ENCODE measurements at regions not wholly inside any gene's neighbourhood (a gene's known extent, or its start where the extent isn't known, plus 50 kb on each side); places are given as distances from the start of the nearest gene placed in this dataset.
A peak's percentile ranks its signal among the peaks of the same experiment; 100 is the strongest.

DNA sequence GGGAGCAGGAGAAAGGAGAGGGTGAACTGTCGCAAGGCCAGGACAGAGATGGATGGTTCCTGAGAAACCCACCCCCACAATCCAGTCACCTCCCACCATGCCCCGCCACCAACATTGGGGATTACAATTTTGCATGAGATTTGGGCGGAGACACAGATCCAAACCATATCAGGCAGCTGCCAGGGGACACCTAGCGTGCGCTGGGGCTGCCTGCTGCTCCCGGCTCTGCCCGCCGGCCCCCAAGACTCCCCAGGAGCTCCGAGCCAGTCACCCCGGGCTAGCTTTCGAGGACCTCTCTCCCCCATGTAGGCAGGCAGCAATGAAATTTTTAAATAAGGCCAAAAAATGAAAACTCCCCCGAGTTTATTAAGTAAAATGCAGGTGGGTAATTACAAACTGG, 111.7 kb downstream of the UNCX start:
- DNase-seq (ENCODE audit: low read depth, low spot score): no peak
- Mint-ChIP-seq H3K36me3 (ENCODE audit: low read depth) (no peaks in the 10 kb centered on the region), H3K27ac (ENCODE audit: unreplicated experiment) (no peak overlapping the region), H3K9me3 (no peaks in the 10 kb centered on the region), H3K27me3 (ENCODE audit: low read depth) (peaks cover 13% of the 10 kb centered on the region), H3K4me1 (no peaks in the 10 kb centered on the region), H3K4me3 (no peak overlapping the region)
- TF ChIP-seq, protein P1, sequence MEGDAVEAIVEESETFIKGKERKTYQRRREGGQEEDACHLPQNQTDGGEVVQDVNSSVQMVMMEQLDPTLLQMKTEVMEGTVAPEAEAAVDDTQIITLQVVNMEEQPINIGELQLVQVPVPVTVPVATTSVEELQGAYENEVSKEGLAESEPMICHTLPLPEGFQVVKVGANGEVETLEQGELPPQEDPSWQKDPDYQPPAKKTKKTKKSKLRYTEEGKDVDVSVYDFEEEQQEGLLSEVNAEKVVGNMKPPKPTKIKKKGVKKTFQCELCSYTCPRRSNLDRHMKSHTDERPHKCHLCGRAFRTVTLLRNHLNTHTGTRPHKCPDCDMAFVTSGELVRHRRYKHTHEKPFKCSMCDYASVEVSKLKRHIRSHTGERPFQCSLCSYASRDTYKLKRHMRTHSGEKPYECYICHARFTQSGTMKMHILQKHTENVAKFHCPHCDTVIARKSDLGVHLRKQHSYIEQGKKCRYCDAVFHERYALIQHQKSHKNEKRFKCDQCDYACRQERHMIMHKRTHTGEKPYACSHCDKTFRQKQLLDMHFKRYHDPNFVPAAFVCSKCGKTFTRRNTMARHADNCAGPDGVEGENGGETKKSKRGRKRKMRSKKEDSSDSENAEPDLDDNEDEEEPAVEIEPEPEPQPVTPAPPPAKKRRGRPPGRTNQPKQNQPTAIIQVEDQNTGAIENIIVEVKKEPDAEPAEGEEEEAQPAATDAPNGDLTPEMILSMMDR (conservative IDR thresholded peaks at IDR 0.05): no peak

DNA sequence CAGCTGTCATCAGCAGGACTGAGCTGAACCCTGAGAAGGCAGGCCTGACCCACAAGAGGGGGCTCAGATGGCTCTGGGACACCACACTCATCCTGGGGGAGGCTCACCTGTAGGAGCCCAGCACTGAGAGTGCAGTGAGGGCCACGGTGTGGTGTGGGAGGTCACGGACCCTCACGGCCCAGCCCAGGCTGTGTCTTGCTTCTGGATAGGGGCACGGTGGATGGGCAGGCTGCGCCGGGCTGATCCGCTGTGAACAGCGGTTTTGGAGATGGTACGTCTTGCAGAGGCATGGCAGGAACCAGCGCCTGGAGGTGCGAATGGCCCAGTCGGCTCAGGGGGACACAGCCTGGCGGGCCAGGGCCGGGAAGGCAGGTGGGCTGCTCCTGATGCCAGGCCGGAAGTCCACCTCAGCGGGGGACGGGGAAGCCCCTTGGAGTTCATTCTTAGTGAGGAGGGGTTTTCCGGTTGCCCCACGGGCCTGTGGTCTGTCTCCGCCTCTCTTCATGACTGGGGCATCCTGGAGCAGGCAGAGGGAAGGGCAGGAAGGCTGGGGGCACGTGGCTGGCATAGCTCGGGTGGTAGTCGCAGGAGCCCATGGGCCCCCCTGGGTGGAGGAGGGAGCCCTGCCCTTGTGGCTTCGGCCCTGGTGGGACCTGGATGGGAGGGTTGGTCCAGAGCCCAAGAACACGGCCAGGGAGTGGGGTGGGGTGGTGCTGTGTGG, 112.5 kb downstream of the UNCX start:
- Mint-ChIP-seq H3K27me3 (ENCODE audit: low read depth) (peaks cover 8% of the 10 kb centered on the region), H3K4me1 (no peaks in the 10 kb centered on the region), H3K9me3 (no peaks in the 10 kb centered on the region), H3K36me3 (ENCODE audit: low read depth) (no peaks in the 10 kb centered on the region), H3K4me3 (no peak overlapping the region), H3K27ac (ENCODE audit: unreplicated experiment) (peak overlapping the region; percentile 75)
- DNase-seq (ENCODE audit: low read depth, low spot score): no peak
- TF ChIP-seq, protein P1 (conservative IDR thresholded peaks at IDR 0.05): no peak

DNA sequence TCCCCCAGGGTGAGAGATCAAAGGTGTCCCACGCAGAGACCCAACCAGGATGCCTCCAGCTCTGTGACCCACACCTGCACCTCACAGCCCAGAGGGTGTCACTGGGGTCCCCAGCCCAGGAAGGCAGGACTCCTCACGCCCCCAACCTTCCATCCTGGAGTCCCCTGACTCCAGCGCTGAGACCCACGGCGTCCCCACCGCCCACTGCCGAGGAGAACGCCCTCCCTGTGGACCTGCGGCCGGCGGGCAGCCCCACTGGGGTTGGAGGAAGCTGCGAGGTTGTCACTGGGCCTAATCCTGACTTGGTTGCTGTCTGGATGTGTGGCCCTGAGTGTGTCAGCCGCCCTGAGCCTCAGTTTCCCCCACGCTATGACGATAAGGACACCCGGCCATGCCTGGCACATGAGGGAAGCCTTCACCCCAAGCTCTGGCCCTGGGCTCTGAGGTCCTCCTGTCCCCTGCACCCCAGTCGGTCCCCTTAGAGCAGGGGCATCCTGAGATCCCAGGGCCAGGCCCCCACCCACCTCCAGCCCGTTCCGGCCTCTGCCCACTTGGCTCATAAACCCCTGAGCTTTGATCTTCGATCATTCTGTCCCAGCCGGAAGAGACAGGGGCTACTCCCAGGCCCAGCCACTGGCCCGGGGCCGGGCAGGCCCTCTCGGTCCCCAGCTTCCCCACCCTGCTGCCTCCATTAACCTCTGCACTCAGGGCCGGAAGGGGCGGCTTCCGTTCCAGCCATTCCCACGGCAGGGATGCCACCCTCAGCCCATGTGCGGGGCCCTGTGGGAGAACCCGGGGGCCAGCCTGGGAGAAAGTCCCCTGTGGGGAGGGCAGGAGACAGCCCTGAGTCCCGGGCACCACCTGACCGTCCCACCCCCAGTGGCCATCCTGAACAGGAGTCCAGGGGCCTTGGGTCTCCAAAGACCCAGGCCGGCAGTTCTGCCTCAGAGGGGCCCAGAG, 113.2 kb downstream of the MICALL2 start:
- Mint-ChIP-seq H3K27ac (ENCODE audit: unreplicated experiment) (peak overlapping the region; percentile 75), H3K4me3 (no peak overlapping the region), H3K27me3 (ENCODE audit: low read depth) (peaks cover 13% of the 10 kb centered on the region), H3K9me3 (no peaks in the 10 kb centered on the region), H3K36me3 (ENCODE audit: low read depth) (no peaks in the 10 kb centered on the region), H3K4me1 (no peaks in the 10 kb centered on the region)
- no peak for DNase-seq (ENCODE audit: low read depth, low spot score)
- TF ChIP-seq, protein P1 (conservative IDR thresholded peaks at IDR 0.05): no peak

DNA sequence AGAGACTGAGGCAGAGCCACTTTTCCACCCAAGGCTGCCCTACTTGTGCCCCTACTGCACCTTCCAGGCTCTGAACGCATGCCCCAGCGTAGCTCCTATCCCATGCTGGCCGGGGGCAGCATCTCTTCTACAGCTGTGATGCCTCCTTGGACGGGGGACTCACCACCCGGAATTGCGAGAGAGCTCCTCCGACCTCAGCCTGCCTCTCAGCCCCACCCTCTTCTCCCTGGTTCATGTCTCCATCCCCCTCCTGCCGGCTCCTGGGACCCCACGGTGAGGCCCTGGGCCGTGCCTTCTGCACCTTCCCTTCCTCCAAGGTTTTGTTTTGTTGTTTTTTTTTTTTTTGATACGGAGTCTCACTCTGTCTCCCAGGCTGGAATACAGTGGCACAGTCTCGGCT, 112.4 kb downstream of the MICALL2 start:
- TF ChIP-seq, protein P1 (conservative IDR thresholded peaks at IDR 0.05): no peak
- DNase-seq (ENCODE audit: low read depth, low spot score): no peak
- Mint-ChIP-seq H3K36me3 (ENCODE audit: low read depth) (no peaks in the 10 kb centered on the region), H3K27ac (ENCODE audit: unreplicated experiment) (no peak overlapping the region), H3K4me3 (no peak overlapping the region), H3K4me1 (no peaks in the 10 kb centered on the region), H3K9me3 (no peaks in the 10 kb centered on the region), H3K27me3 (ENCODE audit: low read depth) (peaks cover 13% of the 10 kb centered on the region)

DNA sequence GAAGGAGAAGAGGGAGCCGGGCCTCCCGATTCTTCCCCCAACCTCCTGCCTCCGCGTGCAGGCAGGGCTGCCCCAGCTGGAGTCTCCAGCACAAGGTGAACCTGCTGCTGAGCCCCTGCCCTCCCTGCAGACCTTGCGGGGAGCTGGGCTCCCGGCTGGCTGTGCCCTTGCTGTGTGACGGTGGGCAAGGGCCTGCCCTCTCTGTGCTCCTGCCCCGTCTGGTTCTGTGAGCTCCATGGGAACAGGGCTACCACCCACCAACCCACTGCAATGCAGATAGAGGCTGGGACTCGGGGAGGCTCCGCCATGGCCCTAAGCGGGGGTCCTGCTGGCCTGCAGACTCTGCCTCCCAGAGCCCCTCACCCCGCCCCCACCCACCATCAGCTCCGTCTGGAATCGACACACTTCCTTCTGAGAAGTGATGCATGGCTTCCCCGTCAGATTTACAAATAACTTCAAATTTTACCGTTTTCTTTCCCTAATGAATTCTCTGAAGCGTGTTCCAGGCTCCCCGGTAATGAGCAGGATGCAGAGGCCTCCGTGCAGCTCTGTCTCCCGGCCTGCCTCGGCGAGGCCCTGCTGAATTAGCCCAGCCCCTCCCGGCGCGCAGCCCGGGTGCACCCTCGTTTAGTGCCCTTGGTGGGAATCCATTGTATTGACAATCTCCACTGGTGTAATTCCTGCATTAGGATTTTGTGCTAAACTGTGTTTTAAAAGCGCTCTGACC, 111.0 kb downstream of the MICALL2 start:
- TF ChIP-seq, protein P1 (conservative IDR thresholded peaks at IDR 0.05): no peak
- peaks cover 9% of the 10 kb centered on the region for H3K27me3 Mint-ChIP-seq (ENCODE audit: low read depth)
- no peak overlapping the region for H3K27ac Mint-ChIP-seq (ENCODE audit: unreplicated experiment)
- H3K9me3 Mint-ChIP-seq: no peaks in the 10 kb centered on the region
- no peaks in the 10 kb centered on the region for H3K36me3 Mint-ChIP-seq (ENCODE audit: low read depth)
- no peaks in the 10 kb centered on the region for H3K4me1 Mint-ChIP-seq
- H3K4me3 Mint-ChIP-seq: no peak overlapping the region
- DNase-seq (ENCODE audit: low read depth, low spot score): no peak
